ENCODE measurements at regions not wholly inside any gene's neighbourhood (a gene's known extent, or its start where the extent isn't known, plus 50 kb on each side); places are given as distances from the start of the nearest gene placed in this dataset.

GRCh38 chr1:88453295-88453694 lies 230.8 kb upstream of the PKN2 start:
- H3K4me3 ChIP-seq (ENCODE audit: control insufficient read depth, low read depth, low read length): no peak overlapping the region
- DNase-seq (ENCODE audit: low read depth): no peak
- TF ChIP-seq CTCF (conservative IDR thresholded peaks at IDR 0.05; ENCODE audit: control insufficient read depth, insufficient read depth, low read depth, low read length): no peak

GRCh38 chr1:88454781-88455180 lies 229.3 kb upstream of the PKN2 start:
- no peak for DNase-seq (ENCODE audit: low read depth)
- no peak for TF ChIP-seq CTCF (conservative IDR thresholded peaks at IDR 0.05; ENCODE audit: control insufficient read depth, insufficient read depth, low read depth, low read length)
- H3K4me3 ChIP-seq (ENCODE audit: control insufficient read depth, low read depth, low read length): no peak overlapping the region

- no peak for TF ChIP-seq CTCF (conservative IDR thresholded peaks at IDR 0.05; ENCODE audit: control insufficient read depth, insufficient read depth, low read depth, low read length)
- no peak for DNase-seq (ENCODE audit: low read depth)
- H3K4me3 ChIP-seq (ENCODE audit: control insufficient read depth, low read depth, low read length): no peak overlapping the region
Observed at GRCh38 chr1:88455621-88456256, 228.3 kb upstream of the PKN2 start.

- no peak overlapping the region for H3K4me3 ChIP-seq (ENCODE audit: control insufficient read depth, low read depth, low read length)
- no peak for DNase-seq (ENCODE audit: low read depth)
- no peak for TF ChIP-seq CTCF (conservative IDR thresholded peaks at IDR 0.05; ENCODE audit: control insufficient read depth, insufficient read depth, low read depth, low read length)
Observed at GRCh38 chr1:88457197-88457596, 226.9 kb upstream of the PKN2 start.

- no peak for TF ChIP-seq CTCF (conservative IDR thresholded peaks at IDR 0.05; ENCODE audit: control insufficient read depth, insufficient read depth, low read depth, low read length)
Observed at GRCh38 chr1:88461007-88461406, 223.1 kb upstream of the PKN2 start.

GRCh38 chr1:88462096-88462487 lies 222.0 kb upstream of the PKN2 start:
- no peak for DNase-seq (ENCODE audit: low read depth)
- peak overlapping the region; percentile 6 for H3K4me3 ChIP-seq (ENCODE audit: control insufficient read depth, low read depth, low read length)
- TF ChIP-seq CTCF (conservative IDR thresholded peaks at IDR 0.05; ENCODE audit: control insufficient read depth, insufficient read depth, low read depth, low read length): no peak

More at GRCh38 chr1:88461007-88461406, 223.1 kb upstream of the PKN2 start:
- no peak overlapping the region for H3K4me3 ChIP-seq (ENCODE audit: control insufficient read depth, low read depth, low read length)
- DNase-seq (ENCODE audit: low read depth): no peak

Measured in fibroblast of mammary gland (primary cell).